ENCODE measurements at regions not wholly inside any gene's neighbourhood (a gene's known extent, or its start where the extent isn't known, plus 50 kb on each side); places are given as distances from the start of the nearest gene placed in this dataset.

DNA sequence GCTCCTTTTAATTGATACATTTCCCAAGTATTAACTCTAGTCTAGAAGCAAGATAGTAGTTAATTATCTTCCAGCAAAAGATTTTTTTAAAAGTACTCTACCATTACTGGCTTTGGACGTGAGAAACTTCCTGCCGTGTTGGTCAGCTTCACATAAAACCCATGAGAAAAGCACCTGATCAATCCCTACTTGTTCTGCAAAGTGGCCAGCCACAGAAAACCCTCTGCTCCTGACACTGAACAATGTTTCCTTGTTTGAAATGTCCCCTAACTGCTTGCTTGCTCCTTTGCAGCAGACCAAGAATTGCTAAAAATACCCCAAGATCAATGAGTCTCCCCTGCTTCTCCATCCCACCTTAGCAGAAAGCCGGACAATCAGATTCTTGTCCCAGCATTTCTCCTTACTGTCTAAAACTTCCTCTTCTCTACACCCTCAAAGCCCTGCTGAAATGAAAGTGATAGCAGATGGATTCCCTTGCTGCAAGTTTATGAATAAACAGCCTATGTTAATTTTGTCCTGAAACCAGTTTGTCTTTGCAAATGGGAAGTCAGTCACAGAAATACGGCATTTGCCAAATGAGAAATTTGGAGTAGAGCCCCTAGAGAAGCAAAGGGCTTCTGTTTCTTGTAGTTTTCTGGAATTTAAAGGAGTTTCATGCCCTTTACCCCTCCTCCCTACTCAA is 207.1 kb upstream of the ARHGAP20 start:
- RAD21 ChIA-PET (ENCODE audit: low non-redundant PET in 1 of 2, low total read pairs in 2 of 2, uncharacterized antibody in 2 of 2, unreplicated experiment in 2 of 2) = no interaction called here
- H3K4me3 ChIP-seq (replicated peaks in 1 of 2; ENCODE audit: low read depth in 1 of 2, low read length in 2 of 2) = no peak overlapping the region
- no peak overlapping the region for H3K4me2 ChIP-seq (ENCODE audit: low read length)
- no peaks in the 10 kb centered on the region for H4K20me1 ChIP-seq (ENCODE audit: insufficient read depth)
- H3K79me2 ChIP-seq (ENCODE audit: insufficient read depth, low read length) = no peaks in the 10 kb centered on the region
- no peaks in the 10 kb centered on the region for H3K4me1 ChIP-seq (ENCODE audit: control insufficient read depth in 1 of 2, insufficient read depth in 2 of 2, low read length in 2 of 2)
- no TSS peak for BruUV-seq (replicated peaks)
- DNase-seq (ENCODE audit: low read depth, low spot score) (no peak), ATAC-seq (no peak)
- H3K9ac ChIP-seq (ENCODE audit: low read length) = no peak overlapping the region
- no peaks in the 10 kb centered on the region; a peak in 1 of 4 replicates for H3K36me3 ChIP-seq (ENCODE audit: control insufficient read depth in 1 of 2, insufficient read depth in 2 of 2, low read length in 2 of 2)
- intact Hi-C loops (cut with micrococcal nuclease) = no loop called here
- no peaks in the 10 kb centered on the region for H3K9me2 ChIP-seq (ENCODE audit: insufficient read depth)
- H3K27ac ChIP-seq (ENCODE audit: low read depth, low read length) = no peak overlapping the region
- CTCF ChIA-PET = no interaction called here
- POLR2A ChIA-PET = no interaction called here
- TF ChIP-seq, protein P1, sequence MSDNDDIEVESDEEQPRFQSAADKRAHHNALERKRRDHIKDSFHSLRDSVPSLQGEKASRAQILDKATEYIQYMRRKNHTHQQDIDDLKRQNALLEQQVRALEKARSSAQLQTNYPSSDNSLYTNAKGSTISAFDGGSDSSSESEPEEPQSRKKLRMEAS (IDR thresholded peaks at IDR 0.05) = no peak
- TF ChIP-seq ZFX (IDR thresholded peaks at IDR 0.05) (no peak), CEBPB (IDR thresholded peaks at IDR 0.05; ENCODE audit: low read depth) (no peak)
- H2AFZ ChIP-seq (ENCODE audit: low read depth, low read length, poor library complexity, severe bottlenecking) = no peak overlapping the region
- no peaks in the 10 kb centered on the region for H3K9me3 ChIP-seq (ENCODE audit: control insufficient read depth in 1 of 2, insufficient read depth in 1 of 2, low read depth in 1 of 2, low read length in 2 of 2)
- 0 out of 2 replicates have a peak, but pooled peaks cover 4% of the 10 kb centered on the region for H3K27me3 ChIP-seq (ENCODE audit: insufficient read depth, low read length)

DNA sequence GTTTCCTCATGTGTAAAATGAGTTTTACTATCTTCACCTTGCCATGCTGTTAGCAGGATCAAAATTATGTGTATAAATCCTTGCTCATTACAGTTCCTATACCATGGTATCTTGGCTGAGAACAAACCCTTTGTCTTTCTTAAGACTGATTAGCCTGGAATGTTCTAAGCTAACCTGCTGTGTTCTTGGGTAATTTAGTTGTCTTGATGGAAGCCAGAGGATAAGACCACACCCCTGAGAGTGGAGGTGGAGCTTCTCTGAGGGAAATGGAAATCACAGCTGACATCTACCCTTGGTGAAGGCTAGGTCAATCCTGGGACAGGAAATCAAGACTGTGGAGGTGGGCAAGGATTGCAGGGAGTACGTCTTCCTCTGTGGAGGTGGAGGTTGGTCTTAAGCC is 206.1 kb upstream of the ARHGAP20 start:
- Histone ChIP-seq H3K9ac (ENCODE audit: low read length) (no peak overlapping the region), H3K79me2 (ENCODE audit: insufficient read depth, low read length) (no peaks in the 10 kb centered on the region), H4K20me1 (ENCODE audit: insufficient read depth) (no peaks in the 10 kb centered on the region), H3K9me2 (ENCODE audit: insufficient read depth) (no peaks in the 10 kb centered on the region), H3K36me3 (ENCODE audit: control insufficient read depth in 1 of 2, insufficient read depth in 2 of 2, low read length in 2 of 2) (no peaks in the 10 kb centered on the region; a peak in 1 of 4 replicates), H3K4me2 (ENCODE audit: low read length) (no peak overlapping the region), H2AFZ (ENCODE audit: low read depth, low read length, poor library complexity, severe bottlenecking) (no peak overlapping the region), H3K9me3 (ENCODE audit: control insufficient read depth in 1 of 2, insufficient read depth in 1 of 2, low read depth in 1 of 2, low read length in 2 of 2) (no peaks in the 10 kb centered on the region), H3K4me1 (ENCODE audit: control insufficient read depth in 1 of 2, insufficient read depth in 2 of 2, low read length in 2 of 2) (no peaks in the 10 kb centered on the region), H3K27me3 (ENCODE audit: insufficient read depth, low read length) (0 out of 2 replicates have a peak, but pooled peaks cover 4% of the 10 kb centered on the region), H3K27ac (ENCODE audit: low read depth, low read length) (no peak overlapping the region), H3K4me3 (replicated peaks in 1 of 2; ENCODE audit: low read depth in 1 of 2, low read length in 2 of 2) (no peak overlapping the region)
- CTCF ChIA-PET = no interaction called here
- POLR2A ChIA-PET = no interaction called here
- intact Hi-C loops (cut with micrococcal nuclease) = no loop called here
- ATAC-seq (no peak), DNase-seq (ENCODE audit: low read depth, low spot score) (no peak)
- BruUV-seq (replicated peaks) = no TSS peak
- RAD21 ChIA-PET (ENCODE audit: low non-redundant PET in 1 of 2, low total read pairs in 2 of 2, uncharacterized antibody in 2 of 2, unreplicated experiment in 2 of 2) = no interaction called here
- TF ChIP-seq ELF1 (IDR thresholded peaks at IDR 0.05; ENCODE audit: borderline replicate concordance, low read depth) = no peak
- TF ChIP-seq, protein P2, sequence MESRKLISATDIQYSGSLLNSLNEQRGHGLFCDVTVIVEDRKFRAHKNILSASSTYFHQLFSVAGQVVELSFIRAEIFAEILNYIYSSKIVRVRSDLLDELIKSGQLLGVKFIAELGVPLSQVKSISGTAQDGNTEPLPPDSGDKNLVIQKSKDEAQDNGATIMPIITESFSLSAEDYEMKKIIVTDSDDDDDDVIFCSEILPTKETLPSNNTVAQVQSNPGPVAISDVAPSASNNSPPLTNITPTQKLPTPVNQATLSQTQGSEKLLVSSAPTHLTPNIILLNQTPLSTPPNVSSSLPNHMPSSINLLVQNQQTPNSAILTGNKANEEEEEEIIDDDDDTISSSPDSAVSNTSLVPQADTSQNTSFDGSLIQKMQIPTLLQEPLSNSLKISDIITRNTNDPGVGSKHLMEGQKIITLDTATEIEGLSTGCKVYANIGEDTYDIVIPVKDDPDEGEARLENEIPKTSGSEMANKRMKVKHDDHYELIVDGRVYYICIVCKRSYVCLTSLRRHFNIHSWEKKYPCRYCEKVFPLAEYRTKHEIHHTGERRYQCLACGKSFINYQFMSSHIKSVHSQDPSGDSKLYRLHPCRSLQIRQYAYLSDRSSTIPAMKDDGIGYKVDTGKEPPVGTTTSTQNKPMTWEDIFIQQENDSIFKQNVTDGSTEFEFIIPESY (IDR thresholded peaks at IDR 0.05; ENCODE audit: extremely low read depth, insufficient replicate concordance, low read length) = no peak
- TF ChIP-seq, protein P3, sequence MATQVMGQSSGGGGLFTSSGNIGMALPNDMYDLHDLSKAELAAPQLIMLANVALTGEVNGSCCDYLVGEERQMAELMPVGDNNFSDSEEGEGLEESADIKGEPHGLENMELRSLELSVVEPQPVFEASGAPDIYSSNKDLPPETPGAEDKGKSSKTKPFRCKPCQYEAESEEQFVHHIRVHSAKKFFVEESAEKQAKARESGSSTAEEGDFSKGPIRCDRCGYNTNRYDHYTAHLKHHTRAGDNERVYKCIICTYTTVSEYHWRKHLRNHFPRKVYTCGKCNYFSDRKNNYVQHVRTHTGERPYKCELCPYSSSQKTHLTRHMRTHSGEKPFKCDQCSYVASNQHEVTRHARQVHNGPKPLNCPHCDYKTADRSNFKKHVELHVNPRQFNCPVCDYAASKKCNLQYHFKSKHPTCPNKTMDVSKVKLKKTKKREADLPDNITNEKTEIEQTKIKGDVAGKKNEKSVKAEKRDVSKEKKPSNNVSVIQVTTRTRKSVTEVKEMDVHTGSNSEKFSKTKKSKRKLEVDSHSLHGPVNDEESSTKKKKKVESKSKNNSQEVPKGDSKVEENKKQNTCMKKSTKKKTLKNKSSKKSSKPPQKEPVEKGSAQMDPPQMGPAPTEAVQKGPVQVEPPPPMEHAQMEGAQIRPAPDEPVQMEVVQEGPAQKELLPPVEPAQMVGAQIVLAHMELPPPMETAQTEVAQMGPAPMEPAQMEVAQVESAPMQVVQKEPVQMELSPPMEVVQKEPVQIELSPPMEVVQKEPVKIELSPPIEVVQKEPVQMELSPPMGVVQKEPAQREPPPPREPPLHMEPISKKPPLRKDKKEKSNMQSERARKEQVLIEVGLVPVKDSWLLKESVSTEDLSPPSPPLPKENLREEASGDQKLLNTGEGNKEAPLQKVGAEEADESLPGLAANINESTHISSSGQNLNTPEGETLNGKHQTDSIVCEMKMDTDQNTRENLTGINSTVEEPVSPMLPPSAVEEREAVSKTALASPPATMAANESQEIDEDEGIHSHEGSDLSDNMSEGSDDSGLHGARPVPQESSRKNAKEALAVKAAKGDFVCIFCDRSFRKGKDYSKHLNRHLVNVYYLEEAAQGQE (IDR thresholded peaks at IDR 0.05; ENCODE audit: low read depth) = no peak
